NCI-H128 (cell line): ENCODE measurements at regions not wholly inside any gene's neighbourhood (a gene's known extent, or its start where the extent isn't known, plus 50 kb on each side); places are given as distances from the start of the nearest gene placed in this dataset.

Experiments used
- DNase-seq: peaks from one replicate; lab custom pipeline; 2025; ENCODE audit not compliant: unreplicated experiment; lab: John Stamatoyannopoulos, UW

GRCh38 chr7:113998934-113999333 lies 80.1 kb upstream of the PPP1R3A start:
- DNase-seq: no peak

DNA sequence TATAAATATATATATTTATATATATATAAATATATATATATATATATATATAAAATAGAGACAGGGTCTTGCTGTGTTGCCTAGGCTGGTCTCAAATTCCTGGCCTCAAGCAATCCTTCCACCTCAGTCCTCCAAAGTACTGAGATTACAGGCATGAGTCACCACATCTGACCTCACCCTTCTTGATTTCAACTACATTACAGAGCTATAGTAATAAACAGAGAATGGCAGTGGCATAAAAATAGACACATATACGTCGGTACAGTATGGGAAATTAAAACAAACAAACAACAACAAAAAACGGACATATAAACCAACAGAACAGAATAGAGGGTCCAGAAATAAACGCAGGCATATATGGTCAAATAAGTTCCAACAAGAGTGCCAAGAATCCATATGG lies 77.6 kb upstream of the PPP1R3A start:
- no peak for DNase-seq

- DNase-seq: no peak
Measured at GRCh38 chr7:113986216-113986615, 67.4 kb upstream of the PPP1R3A start.

- DNase-seq: no peak
Measured at GRCh38 chr7:113976508-113976907, 57.7 kb upstream of the PPP1R3A start.

- DNase-seq: no peak
Measured at GRCh38 chr7:113968713-113969112, 49.9 kb upstream of the PPP1R3A start.
